HFFc6 (cell line): ENCODE measurements at regions not wholly inside any gene's neighbourhood (a gene's known extent, or its start where the extent isn't known, plus 50 kb on each side); places are given as distances from the start of the nearest gene placed in this dataset.

Source experiments
- DNase-seq: peaks from one replicate; pipeline ENCODE4 v3.0.0-alpha.2; 2018
- H3K27ac Mint-ChIP-seq: 2 replicates; pipeline ENCODE4 v1.8.0; 2020; ENCODE audit warnings: mild to moderate bottlenecking, mixed read lengths
- H3K27me3 Mint-ChIP-seq: 2 replicates; pipeline ENCODE4 v1.8.0; 2021; ENCODE audit warnings: mild to moderate bottlenecking, moderate library complexity, mixed read lengths; ENCODE audit not compliant: insufficient read depth
- H3K36me3 Mint-ChIP-seq: 2 replicates; pipeline ENCODE4 v1.8.0; 2021; ENCODE audit warnings: low read depth, mixed read lengths
- H3K4me1 Mint-ChIP-seq: 2 replicates; pipeline ENCODE4 v1.8.0; 2020; ENCODE audit warnings: low read depth, mixed read lengths
- H3K4me3 Mint-ChIP-seq: 2 replicates; pipeline ENCODE4 v1.8.0; 2020; ENCODE audit warnings: mild to moderate bottlenecking, moderate library complexity, mixed read lengths
- H3K9me3 Mint-ChIP-seq: 2 replicates; pipeline ENCODE4 v1.8.0; 2020; ENCODE audit warnings: mild to moderate bottlenecking, mixed read lengths
- TF ChIP-seq, protein P1 (sequence below): fragments of 200-600 bp; sonication (generic); IDR thresholded peaks from 2 replicates; pipeline ENCODE4 v1.5.0; 2021; ENCODE audit warnings: antibody characterized with exemption, mild to moderate bottlenecking

DNA sequence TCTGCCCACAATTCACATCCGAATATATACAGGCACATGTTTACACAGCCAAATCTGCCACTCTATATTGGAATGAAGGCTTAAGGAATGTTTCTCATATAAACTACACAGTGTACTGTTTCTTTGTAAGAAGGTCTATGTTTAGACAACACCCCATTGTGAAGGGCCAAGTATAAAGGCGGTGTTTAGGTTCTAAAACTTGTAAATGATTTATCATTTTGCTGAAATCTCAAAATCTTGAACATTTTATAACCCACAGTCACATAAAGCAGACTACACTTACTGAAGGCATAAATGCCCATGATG is 94.0 kb downstream of the ZNF608 start:
- H3K36me3 Mint-ChIP-seq, result peaks cover 7% of the 10 kb centered on the region; the same call in 1 of the 2 replicates
- no peaks in the 10 kb centered on the region; the same call in 1 of the 2 replicates for H3K27me3 Mint-ChIP-seq
- peak overlapping the region; percentile 86 for H3K4me3 Mint-ChIP-seq
- peak overlapping the region; percentile 73 for H3K27ac Mint-ChIP-seq
- no peaks in the 10 kb centered on the region for H3K9me3 Mint-ChIP-seq
- DNase-seq, result no peak
- H3K4me1 Mint-ChIP-seq, result peaks cover 48% of the 10 kb centered on the region
- TF ChIP-seq, protein P1, sequence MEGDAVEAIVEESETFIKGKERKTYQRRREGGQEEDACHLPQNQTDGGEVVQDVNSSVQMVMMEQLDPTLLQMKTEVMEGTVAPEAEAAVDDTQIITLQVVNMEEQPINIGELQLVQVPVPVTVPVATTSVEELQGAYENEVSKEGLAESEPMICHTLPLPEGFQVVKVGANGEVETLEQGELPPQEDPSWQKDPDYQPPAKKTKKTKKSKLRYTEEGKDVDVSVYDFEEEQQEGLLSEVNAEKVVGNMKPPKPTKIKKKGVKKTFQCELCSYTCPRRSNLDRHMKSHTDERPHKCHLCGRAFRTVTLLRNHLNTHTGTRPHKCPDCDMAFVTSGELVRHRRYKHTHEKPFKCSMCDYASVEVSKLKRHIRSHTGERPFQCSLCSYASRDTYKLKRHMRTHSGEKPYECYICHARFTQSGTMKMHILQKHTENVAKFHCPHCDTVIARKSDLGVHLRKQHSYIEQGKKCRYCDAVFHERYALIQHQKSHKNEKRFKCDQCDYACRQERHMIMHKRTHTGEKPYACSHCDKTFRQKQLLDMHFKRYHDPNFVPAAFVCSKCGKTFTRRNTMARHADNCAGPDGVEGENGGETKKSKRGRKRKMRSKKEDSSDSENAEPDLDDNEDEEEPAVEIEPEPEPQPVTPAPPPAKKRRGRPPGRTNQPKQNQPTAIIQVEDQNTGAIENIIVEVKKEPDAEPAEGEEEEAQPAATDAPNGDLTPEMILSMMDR, result no peak

DNA sequence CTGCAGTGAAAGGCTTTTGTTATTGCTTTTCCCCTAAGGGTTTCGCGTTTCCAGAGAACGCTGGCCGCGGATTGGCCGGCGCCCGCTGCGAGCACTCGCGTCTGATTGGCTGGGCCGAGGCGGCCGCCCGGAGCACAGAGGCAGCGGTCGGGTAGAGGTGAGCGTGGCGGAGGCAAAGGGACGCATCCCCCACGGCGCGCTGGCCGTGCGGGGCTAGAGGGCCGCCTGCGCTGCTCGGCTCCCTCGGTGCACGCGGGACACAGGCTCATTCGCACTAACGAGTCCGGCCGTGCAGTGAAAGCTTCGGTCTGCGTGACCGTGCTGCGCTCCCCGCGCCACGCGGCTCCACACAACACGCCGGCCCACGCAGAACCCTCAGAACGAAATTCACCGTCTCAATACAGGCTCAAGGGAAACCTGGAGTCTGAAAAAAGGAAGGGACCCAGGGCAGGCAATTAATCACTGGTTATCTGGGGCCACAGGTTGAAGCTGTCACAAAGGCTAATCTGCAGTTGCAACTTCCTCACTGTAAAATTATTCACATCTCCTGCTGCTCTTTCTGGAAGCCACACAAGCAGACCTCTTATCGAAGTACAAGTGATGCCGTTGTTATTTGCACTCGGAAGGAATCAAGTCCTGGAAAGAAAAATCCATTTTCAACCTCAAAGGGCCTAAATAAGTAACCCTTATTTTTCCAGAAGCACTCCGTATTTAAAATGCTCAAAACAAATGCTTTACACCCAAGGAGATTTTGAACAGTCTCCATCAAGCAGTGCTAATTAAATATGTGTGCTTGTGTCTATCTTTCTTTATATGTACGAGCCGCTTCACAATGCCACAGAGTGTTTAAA is 94.6 kb downstream of the ZNF608 start:
- Mint-ChIP-seq H3K36me3 (peaks cover 7% of the 10 kb centered on the region; the same call in 1 of the 2 replicates), H3K4me1 (peaks cover 52% of the 10 kb centered on the region), H3K9me3 (no peaks in the 10 kb centered on the region), H3K27me3 (no peaks in the 10 kb centered on the region; the same call in 1 of the 2 replicates), H3K4me3 (peak overlapping the region; percentile 86), H3K27ac (peak overlapping the region; percentile 73)
- no peak for DNase-seq
- TF ChIP-seq, protein P1, result no peak

DNA sequence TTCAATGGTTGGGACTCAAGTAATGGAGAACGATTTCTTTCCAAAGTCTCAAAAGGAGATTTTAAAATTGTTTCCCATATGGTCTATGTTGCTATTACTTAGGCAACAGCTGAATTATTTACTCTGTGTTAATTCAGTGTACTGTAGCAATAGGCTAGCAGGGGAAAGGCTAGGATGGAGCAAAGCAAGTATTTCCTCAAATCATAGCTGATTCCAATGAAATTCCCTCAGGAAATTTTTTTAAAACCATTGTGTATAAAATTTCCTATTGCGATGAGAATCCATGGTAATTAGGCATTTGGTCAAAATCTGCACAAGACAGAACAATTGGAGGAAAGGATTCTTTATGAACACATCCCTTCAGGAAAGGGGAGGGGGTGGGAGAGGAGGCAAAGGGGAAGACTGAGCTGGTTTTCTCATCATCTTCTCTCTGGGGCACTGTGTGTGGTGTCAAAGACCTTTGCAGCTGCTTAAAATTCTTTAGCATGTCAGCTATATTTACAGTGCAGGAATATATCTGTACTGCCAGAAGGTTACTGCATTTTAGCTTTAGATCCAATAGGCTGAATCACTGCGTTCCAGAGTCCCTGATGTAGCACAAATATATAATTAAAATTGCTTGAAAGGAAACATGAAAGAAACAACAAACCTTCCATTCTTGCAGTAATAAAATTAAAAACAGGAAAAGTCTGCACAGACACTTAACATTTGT is 95.3 kb downstream of the ZNF608 start:
- peak overlapping the region; percentile 79 for H3K27ac Mint-ChIP-seq
- H3K9me3 Mint-ChIP-seq, result no peaks in the 10 kb centered on the region
- H3K27me3 Mint-ChIP-seq, result no peaks in the 10 kb centered on the region; the same call in 1 of the 2 replicates
- TF ChIP-seq, protein P1, result no peak
- peak; percentile 85 for DNase-seq
- peaks cover 7% of the 10 kb centered on the region; the same call in 1 of the 2 replicates for H3K36me3 Mint-ChIP-seq
- peaks cover 59% of the 10 kb centered on the region for H3K4me1 Mint-ChIP-seq
- peak overlapping the region; percentile 86 for H3K4me3 Mint-ChIP-seq

DNA sequence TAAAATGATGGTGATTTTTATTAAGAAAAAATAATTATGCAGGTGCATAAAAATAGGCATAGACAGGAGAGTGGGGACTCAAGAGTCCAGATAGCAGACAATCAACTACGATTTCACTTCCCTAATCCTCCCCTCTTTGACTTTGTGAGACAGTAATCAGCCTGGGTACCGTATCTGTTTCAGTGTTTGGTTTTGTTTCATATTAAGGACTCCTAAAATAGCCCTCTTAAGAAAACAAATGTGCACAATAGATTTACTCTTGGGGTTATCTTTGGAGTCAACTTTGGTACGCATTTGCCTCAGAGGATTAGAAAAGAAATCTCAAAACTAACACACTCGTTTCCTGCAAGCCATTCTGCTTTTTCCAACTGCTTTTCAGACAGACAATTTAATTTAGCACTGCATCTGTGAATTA is 96.3 kb downstream of the ZNF608 start:
- peaks cover 59% of the 10 kb centered on the region for H3K4me1 Mint-ChIP-seq
- H3K27ac Mint-ChIP-seq, result peak overlapping the region; percentile 79
- no peak for DNase-seq
- H3K4me3 Mint-ChIP-seq, result peak overlapping the region; percentile 86
- no peaks in the 10 kb centered on the region; the same call in 1 of the 2 replicates for H3K27me3 Mint-ChIP-seq
- H3K36me3 Mint-ChIP-seq, result peaks cover 7% of the 10 kb centered on the region; the same call in 1 of the 2 replicates
- no peaks in the 10 kb centered on the region for H3K9me3 Mint-ChIP-seq
- TF ChIP-seq, protein P1, result no peak

DNA sequence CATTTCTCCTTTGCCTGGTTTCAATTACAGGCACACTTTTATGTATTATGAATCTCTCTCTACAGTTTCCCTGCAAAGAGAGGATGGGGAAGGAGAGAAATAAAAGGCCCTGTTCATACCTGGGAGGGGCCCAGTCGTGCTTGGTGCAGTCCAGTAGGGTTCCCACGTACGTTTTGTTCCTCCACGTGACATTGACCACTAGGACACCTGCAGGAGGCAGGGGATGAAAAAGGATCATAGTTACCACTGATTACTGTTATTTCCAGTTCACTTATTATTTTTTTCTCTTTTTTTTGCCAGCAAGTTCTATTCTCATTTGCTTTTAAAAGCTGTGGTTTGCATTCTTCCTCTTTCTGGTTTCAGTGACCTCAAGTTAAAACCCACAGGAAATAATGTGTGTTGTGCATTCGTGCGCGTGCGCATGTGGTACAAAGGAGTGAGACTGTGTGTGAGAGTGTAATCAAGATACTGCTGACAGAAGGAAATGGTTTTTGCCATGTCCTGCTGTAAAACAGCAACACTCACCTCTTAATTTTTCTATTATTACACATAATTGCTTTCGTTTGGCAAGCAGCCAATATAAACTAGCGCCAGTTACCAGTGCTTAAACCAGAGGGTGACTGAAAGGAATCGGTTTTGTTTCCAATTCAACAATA is 96.8 kb downstream of the ZNF608 start:
- Mint-ChIP-seq H3K9me3 (no peaks in the 10 kb centered on the region), H3K27me3 (no peaks in the 10 kb centered on the region; the same call in 1 of the 2 replicates), H3K4me3 (peak overlapping the region; percentile 86), H3K4me1 (peaks cover 60% of the 10 kb centered on the region), H3K27ac (peak overlapping the region; percentile 79), H3K36me3 (peaks cover 7% of the 10 kb centered on the region; the same call in 1 of the 2 replicates)
- TF ChIP-seq, protein P1, result peak; percentile 17; the same call in 1 of the 2 replicates
- DNase-seq, result peak; percentile 91
